B cell (primary cell): ENCODE measurements at regions not wholly inside any gene's neighbourhood (a gene's known extent, or its start where the extent isn't known, plus 50 kb on each side); places are given as distances from the start of the nearest gene placed in this dataset.

Experiments used
- ATAC-seq: fragments of 200-7000 bp; cut with Tn5 transposase; one replicate; pipeline ENCODE4 v1.10.0; 2021; ENCODE audit warnings: low read depth, mild to moderate bottlenecking, moderate number of reproducible peaks, moderate library complexity
- CTCF ChIA-PET: fragments of 350-600 bp; sonication (Branson Sonifier 250); formaldehyde crosslinking; loops from one replicate; lab custom pipeline; 2021; ENCODE audit warnings: antibody characterized with exemption, inconsistent platforms; lab: Charles Lee
- POLR2A ChIA-PET: fragments of 350-600 bp; sonication (Branson Sonifier 250); formaldehyde crosslinking; loops from one replicate; lab custom pipeline; 2021; ENCODE audit warnings: antibody characterized with exemption; lab: Charles Lee
- DNase-seq: peaks from one replicate; pipeline ENCODE4 v3.0.0; 2013
- H2AFZ ChIP-seq: 2 replicates; pipeline ENCODE4 v1.6.1; 2012; ENCODE audit warnings: mild to moderate bottlenecking, low read depth, low read length; ENCODE audit not compliant: insufficient read depth, poor library complexity, severe bottlenecking
- H3K27ac ChIP-seq, 2 donors: 1 replicate in 1 of 2; 2 replicates in 1 of 2; pipeline ENCODE4 v1.5.1; 2012 to 2013; ENCODE audit warnings: low read length in 2 of 2, mild to moderate bottlenecking in 2 of 2, moderate library complexity in 1 of 2
- H3K27me3 ChIP-seq, 4 experiments: fragments of 200-600 bp in 1 of 4; sonication (generic) in 1 of 4; replicated peaks in 1 of 4; 1 replicate in 2 of 4; 2 replicates in 2 of 4; pipeline versions ENCODE4 v1.6.1 to v1.7.0; 2013 to 2016; ENCODE audit warnings: low read length in 3 of 4, mild to moderate bottlenecking in 2 of 4, mixed read lengths in 1 of 4, moderate library complexity in 1 of 4; ENCODE audit not compliant: insufficient read depth in 4 of 4, control insufficient read depth in 3 of 4; ENCODE audit errors: control extremely low read depth in 1 of 4
- H3K36me3 ChIP-seq, 2 experiments: replicated peaks in 1 of 2; 1 replicate in 1 of 2; 2 replicates in 1 of 2; pipeline versions ENCODE4 v1.6.1 to v1.7.1; 2013; ENCODE audit warnings: low read length in 1 of 2; ENCODE audit not compliant: insufficient read depth in 2 of 2, control insufficient read depth in 1 of 2; ENCODE audit errors: control extremely low read depth in 1 of 2, extremely low read depth in 1 of 2
- H3K4me1 ChIP-seq, 2 donors: fragments of 200-600 bp in 1 of 2; sonication (generic) in 1 of 2; 1 replicate in 1 of 2; 2 replicates in 1 of 2; pipeline versions ENCODE4 v1.5.1 to v1.6.1; 2013 to 2017; ENCODE audit warnings: low read length in 2 of 2; ENCODE audit not compliant: control insufficient read depth in 2 of 2, insufficient read depth in 2 of 2
- H3K4me2 ChIP-seq: replicated peaks from 2 replicates; pipeline ENCODE3; 2012; ENCODE audit warnings: mild to moderate bottlenecking, low read depth, low read length; ENCODE audit not compliant: poor library complexity, severe bottlenecking
- H3K4me3 ChIP-seq, 5 experiments: fragments of 200-600 bp in 1 of 5; sonication (generic) in 1 of 5; 1 replicate in 3 of 5; 2 replicates in 2 of 5; pipeline versions ENCODE4 v1.5.1 to v1.7.0; 2011 to 2016; ENCODE audit warnings: low read length in 4 of 5, mild to moderate bottlenecking in 4 of 5, low read depth in 2 of 5, control low read depth in 1 of 5, moderate library complexity in 1 of 5; ENCODE audit not compliant: insufficient read depth in 1 of 5; ENCODE audit errors: control extremely low read depth in 1 of 5, extremely low read depth in 1 of 5
- H3K79me2 ChIP-seq: fragments of 200-600 bp; sonication (generic); one replicate; pipeline ENCODE4 v1.6.0; 2016; ENCODE audit warnings: low read length; ENCODE audit not compliant: control insufficient read depth, insufficient read depth
- H3K9ac ChIP-seq: fragments of 200-600 bp; sonication (generic); 2 replicates; pipeline ENCODE4 v1.6.1; 2017; ENCODE audit warnings: mild to moderate bottlenecking, low read length, moderate library complexity
- H3K9me3 ChIP-seq, 3 donors: one replicate each; pipeline versions ENCODE4 v1.6.1 to v1.7.1; 2013; ENCODE audit warnings: low read length in 2 of 3; ENCODE audit not compliant: control insufficient read depth in 2 of 3, insufficient read depth in 1 of 3; ENCODE audit errors: control extremely low read depth in 1 of 3
- H4K20me1 ChIP-seq: 2 replicates; pipeline ENCODE4 v1.6.0; 2012; ENCODE audit warnings: mild to moderate bottlenecking, low read length; ENCODE audit not compliant: insufficient read depth, control insufficient read depth, poor library complexity, severe bottlenecking
- H3K27ac Mint-ChIP-seq: one replicate; pipeline ENCODE4 v1.8.0; 2021; ENCODE audit warnings: mixed read lengths
- H3K27me3 Mint-ChIP-seq: one replicate; pipeline ENCODE4 v1.8.0; 2021; ENCODE audit warnings: mixed read lengths
- H3K4me1 Mint-ChIP-seq: one replicate; pipeline ENCODE4 v1.8.0; 2021; ENCODE audit warnings: mixed read lengths
- H3K4me3 Mint-ChIP-seq: one replicate; pipeline ENCODE4 v1.8.0; 2021; ENCODE audit warnings: mixed read lengths
- H3K9me3 Mint-ChIP-seq: one replicate; pipeline ENCODE4 v1.8.0; 2022; ENCODE audit warnings: mixed read lengths; ENCODE audit not compliant: insufficient read depth
- EZH2 ChIP-seq: IDR thresholded peaks from 2 replicates; pipeline ENCODE4 v1.6.1; 2012; ENCODE audit warnings: borderline replicate concordance, low read depth, mild to moderate bottlenecking, moderate library complexity, low read length; ENCODE audit not compliant: insufficient read depth, poor library complexity, severe bottlenecking
- WGBS: methylation state at CpG from one replicate; pipeline ENCODE4 v1.1.5; 2013; ENCODE audit warnings: missing lambda C conversion rate; ENCODE audit not compliant: insufficient coverage; 5-methylcytosine and 5-hydroxymethylcytosine counted together
- intact Hi-C: fragments of 100-400 bp; cut with micrococcal nuclease; formaldehyde crosslinking; loops from one replicate; pipeline ENCODE4 v1.10.0; 2022
- TF ChIP-seq, protein P1 (sequence below): fragments of 200-600 bp; IDR thresholded peaks from one replicate; pipeline ENCODE4 v1.8.0; 2022; ENCODE audit warnings: antibody characterized with exemption, mild to moderate bottlenecking

DNA sequence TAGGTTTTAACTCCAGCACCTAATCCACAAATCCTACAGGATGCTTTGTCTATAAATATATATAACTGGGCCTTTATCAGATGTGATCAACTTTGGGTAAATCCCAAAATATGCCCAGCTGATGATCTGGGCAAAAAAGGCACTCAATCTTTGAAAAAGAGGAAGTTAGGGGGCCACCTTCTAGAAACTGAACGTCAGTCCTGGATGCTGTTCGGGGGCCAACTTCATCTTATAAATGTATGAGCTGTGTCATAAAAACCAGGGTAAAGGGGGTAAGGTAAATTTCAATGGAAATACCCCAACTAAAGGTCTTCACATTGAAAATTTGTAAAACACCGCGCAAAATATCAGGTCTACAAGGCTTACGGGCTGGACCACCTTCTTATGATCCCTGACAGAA lies 264.4 kb upstream of the UBE2E2 start:
- Histone ChIP-seq H3K4me1 (no peaks in the 10 kb centered on the region), H3K4me3 (no peak overlapping the region), H3K36me3 (no peaks in the 10 kb centered on the region), H3K9ac (no peak overlapping the region), H3K79me2 (no peaks in the 10 kb centered on the region), H3K27me3 (no peaks in the 10 kb centered on the region), H3K4me2 (no peak overlapping the region), H2AFZ (no peak overlapping the region), H3K27ac (no peak overlapping the region), H4K20me1 (no peaks in the 10 kb centered on the region), H3K9me3 (no peaks in the 10 kb centered on the region)
- no peak for ATAC-seq
- intact Hi-C loops = no loop called here
- no peak for TF ChIP-seq EZH2
- TF ChIP-seq, protein P1, sequence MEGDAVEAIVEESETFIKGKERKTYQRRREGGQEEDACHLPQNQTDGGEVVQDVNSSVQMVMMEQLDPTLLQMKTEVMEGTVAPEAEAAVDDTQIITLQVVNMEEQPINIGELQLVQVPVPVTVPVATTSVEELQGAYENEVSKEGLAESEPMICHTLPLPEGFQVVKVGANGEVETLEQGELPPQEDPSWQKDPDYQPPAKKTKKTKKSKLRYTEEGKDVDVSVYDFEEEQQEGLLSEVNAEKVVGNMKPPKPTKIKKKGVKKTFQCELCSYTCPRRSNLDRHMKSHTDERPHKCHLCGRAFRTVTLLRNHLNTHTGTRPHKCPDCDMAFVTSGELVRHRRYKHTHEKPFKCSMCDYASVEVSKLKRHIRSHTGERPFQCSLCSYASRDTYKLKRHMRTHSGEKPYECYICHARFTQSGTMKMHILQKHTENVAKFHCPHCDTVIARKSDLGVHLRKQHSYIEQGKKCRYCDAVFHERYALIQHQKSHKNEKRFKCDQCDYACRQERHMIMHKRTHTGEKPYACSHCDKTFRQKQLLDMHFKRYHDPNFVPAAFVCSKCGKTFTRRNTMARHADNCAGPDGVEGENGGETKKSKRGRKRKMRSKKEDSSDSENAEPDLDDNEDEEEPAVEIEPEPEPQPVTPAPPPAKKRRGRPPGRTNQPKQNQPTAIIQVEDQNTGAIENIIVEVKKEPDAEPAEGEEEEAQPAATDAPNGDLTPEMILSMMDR = no peak
- no peak for DNase-seq
- no peaks in the 10 kb centered on the region for H3K9me3 Mint-ChIP-seq
- peaks cover 10% of the 10 kb centered on the region for H3K27me3 Mint-ChIP-seq
- WGBS = 83% methylated on average over 1 of the region's 5 CpGs
- H3K4me1 Mint-ChIP-seq = no peaks in the 10 kb centered on the region
- no peak overlapping the region for H3K4me3 Mint-ChIP-seq
- POLR2A ChIA-PET = no interaction called here
- no peak overlapping the region for H3K27ac Mint-ChIP-seq
- CTCF ChIA-PET = no interaction called here

- Histone ChIP-seq H3K9me3 (no peaks in the 10 kb centered on the region), H3K9ac (no peak overlapping the region), H3K4me1 (no peaks in the 10 kb centered on the region), H4K20me1 (no peaks in the 10 kb centered on the region), H3K27me3 (no peaks in the 10 kb centered on the region), H3K4me3 (no peak overlapping the region), H2AFZ (no peak overlapping the region), H3K36me3 (no peaks in the 10 kb centered on the region), H3K27ac (no peak overlapping the region), H3K79me2 (no peaks in the 10 kb centered on the region), H3K4me2 (no peak overlapping the region)
- H3K27ac Mint-ChIP-seq = no peak overlapping the region
- H3K4me1 Mint-ChIP-seq = no peaks in the 10 kb centered on the region
- no peak for ATAC-seq
- intact Hi-C loops = no loop called here
- H3K4me3 Mint-ChIP-seq = no peak overlapping the region
- ChIA-PET CTCF (no interaction called here), POLR2A (no interaction called here)
- no CpG with 5 or more reads among the region's 2 CpGs for WGBS
- DNase-seq = no peak
- no peak for TF ChIP-seq EZH2
- TF ChIP-seq, protein P1 = no peak
- H3K27me3 Mint-ChIP-seq = peaks cover 10% of the 10 kb centered on the region
- no peaks in the 10 kb centered on the region for H3K9me3 Mint-ChIP-seq
Observed at GRCh38 chr3:22939349-22939748, 263.8 kb upstream of the UBE2E2 start.
